ENCODE measurements at regions not wholly inside any gene's neighbourhood (a gene's known extent, or its start where the extent isn't known, plus 50 kb on each side); places are given as distances from the start of the nearest gene placed in this dataset.

DNA sequence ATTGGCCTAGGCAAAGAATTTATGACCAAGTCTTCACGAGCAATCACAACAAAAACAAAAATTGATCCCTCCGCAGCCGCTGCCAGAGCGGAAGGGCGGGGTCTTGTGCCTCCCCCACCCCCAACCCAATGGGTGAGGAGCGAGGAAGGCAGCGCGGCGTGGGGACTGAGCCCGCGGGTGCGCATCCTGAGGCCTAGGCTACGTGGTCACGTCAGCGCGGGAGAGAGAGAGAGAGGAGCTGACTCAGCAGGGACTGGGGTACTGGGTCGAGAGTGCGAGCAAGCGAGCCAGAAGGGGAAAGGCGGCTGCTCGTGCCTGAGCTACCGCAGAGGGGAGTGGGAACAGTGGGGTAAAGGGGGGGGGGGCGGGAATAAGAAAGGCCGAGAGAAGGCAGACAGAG, 90.1 kb upstream of the FERMT1 start:
- no peak for DNase-seq (ENCODE audit: low spot score)

DNA sequence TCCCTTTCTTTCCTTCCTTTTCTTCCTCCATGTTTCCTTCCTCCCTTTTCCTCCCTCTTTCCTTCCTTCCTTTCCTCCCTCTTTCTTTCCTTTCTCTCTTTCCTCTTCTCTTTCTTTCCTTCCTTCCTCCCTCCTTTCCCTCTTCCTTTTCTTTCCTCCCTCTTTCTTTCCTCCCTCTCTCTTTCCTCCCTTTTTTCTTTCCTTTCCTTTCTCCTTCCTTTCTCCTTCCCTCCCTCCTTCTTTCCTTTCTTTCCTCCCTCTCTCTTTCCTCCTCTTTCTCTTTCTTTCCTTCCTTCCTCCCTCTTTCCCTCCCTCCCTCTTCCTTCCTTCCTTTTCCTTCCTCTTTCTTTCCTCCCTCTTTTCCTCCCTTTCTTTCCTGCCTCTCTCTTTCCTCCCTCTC, 86.3 kb upstream of the FERMT1 start:
- no peak for DNase-seq (ENCODE audit: low spot score)

DNA sequence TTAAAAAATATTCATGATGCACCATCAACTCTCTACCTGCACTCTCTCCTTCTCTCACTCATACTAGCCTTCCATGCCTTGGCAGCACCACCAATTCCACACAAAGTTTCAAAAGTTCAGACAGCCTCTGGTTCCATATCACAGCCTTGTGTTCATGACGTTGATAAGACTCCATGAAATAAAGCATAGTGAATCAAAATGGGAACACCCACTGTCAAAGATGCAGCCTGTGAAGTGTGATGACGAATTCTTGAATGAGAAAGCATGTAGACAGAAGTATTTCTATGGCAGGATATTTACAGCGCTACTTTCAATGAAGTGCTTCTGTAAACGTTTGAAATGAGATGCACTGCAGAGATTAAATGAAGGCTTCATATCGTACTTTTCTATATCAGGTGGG, 77.3 kb upstream of the FERMT1 start:
- no peak for DNase-seq (ENCODE audit: low spot score)

DNA sequence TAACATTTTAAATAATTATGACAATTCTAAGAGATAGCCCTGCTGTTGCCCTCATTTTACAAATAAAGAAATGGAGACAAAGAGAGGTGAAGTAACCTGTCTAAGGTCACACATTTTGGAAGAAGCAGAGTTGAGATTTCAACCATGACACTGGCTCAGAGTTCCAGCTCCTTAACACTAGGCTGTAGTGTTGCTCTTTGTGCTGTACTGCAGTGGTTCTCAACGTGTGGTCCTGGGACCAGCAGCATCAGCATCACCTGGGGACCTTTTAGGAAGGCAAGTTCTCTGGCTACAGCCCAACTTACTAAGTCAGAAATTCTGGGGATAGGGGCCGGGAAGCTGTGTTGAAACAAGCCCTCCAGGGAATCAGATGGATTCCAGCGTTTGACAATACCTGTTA, 62.4 kb upstream of the FERMT1 start:
- DNase-seq (ENCODE audit: low spot score), result no peak

DNA sequence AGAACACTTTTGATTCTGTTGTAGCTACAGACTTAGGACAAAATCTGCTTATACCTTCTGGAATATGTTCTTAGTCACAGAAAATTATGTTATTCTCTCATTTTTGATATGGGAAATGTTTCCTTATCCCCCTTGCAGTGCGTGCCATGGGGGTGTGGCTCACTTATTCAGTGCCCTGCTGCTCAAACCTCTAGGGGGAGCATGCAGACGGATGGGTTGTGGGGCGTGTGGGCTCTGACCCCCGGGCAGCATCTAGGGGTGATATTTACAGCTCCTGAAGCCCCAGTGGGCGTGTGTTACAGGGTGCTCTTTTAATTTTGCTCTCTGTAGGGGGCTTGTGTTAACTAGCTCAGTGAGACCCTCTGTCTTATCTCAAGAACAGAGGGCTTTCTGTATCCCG, 61.3 kb upstream of the FERMT1 start:
- DNase-seq (ENCODE audit: low spot score), result no peak

DNA sequence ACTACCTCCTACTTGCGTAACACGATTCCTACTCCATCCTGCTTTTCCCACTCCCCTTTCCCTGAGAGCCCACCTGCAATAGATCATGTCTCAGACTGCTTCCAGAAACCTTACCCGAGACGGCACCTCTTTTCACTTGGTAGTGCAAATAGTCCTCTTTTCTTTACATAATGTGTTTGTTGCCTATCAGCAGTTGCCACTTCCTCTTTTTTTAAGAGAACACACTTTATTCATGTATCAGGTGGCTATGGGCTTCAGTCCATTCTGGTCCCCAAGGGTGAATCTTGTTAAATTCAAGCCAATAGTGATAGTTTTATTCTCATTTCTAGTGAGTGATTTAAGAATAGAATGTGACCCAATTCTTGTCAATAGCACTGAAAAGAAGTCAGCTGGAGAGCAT, 57.7 kb upstream of the FERMT1 start:
- no peak for DNase-seq (ENCODE audit: low spot score)

DNA sequence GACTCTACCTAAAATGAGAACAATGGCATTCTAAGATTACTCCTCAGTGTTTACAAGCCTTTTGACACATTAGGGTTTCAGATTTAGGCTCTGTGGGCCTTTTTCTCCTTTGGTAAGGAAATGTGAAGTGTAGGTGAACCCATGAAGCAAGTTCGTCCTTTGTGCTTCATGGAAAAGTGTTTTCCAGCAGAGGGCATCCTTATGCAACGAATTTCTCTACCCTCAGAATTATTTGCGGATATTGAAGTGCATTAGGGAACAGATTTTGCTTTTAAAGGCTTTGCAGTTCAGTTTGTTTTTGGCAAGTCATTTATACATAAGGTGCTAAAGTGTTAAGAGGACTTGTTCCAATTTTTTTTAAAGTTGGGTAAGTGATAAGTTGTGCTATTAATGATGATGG, 55.7 kb upstream of the FERMT1 start:
- no peak for DNase-seq (ENCODE audit: low spot score)

DNA sequence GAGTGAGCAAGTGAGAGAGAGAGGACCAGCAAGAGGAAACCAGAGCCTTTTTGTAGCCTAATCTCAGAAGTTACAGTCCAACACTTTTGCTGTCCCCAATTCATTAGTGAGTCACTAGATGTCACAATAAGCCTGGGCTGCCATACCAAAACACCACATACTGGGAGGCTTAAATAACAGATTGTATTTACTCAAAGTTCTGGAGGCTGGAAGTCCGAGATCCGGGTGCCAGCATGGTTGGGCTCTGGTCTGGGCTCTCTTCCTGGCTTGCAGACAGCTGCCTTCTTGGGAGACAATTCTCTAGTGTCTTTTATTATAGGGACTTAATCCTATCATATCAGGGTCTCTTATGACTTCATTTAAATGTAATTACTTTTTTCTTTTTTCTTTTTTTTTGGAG, 50.7 kb upstream of the FERMT1 start:
- no peak for DNase-seq (ENCODE audit: low spot score)
